ENCODE measurements at regions not wholly inside any gene's neighbourhood (a gene's known extent, or its start where the extent isn't known, plus 50 kb on each side); places are given as distances from the start of the nearest gene placed in this dataset.

GRCh38 chr18:76179257-76179656 is 315.8 kb downstream of the ZNF516 start:
- no peak for DNase-seq

GRCh38 chr18:76177160-76177559 is 317.9 kb downstream of the ZNF516 start:
- no peak for DNase-seq

GRCh38 chr18:76174451-76174850 is 320.6 kb downstream of the ZNF516 start:
- DNase-seq = no peak

- no peak for DNase-seq
Measured at GRCh38 chr18:76169733-76170132, 325.3 kb downstream of the ZNF516 start.

- DNase-seq = no peak
Measured at GRCh38 chr18:76167845-76168621, 327.0 kb downstream of the ZNF516 start.

GRCh38 chr18:76167410-76167809 is 327.6 kb downstream of the ZNF516 start:
- DNase-seq = no peak

- DNase-seq = no peak
Measured at GRCh38 chr18:76162886-76163285, 332.2 kb downstream of the ZNF516 start.

- no peak for DNase-seq
Measured at GRCh38 chr18:76161983-76162382, 333.1 kb downstream of the ZNF516 start.

GRCh38 chr18:76153691-76154090 is 341.4 kb downstream of the ZNF516 start:
- no peak for DNase-seq

- DNase-seq = no peak
Measured at GRCh38 chr18:76149734-76150133, 345.3 kb downstream of the ZNF516 start.

- no peak for DNase-seq
Measured at GRCh38 chr18:76149284-76149683, 345.8 kb downstream of the ZNF516 start.

GRCh38 chr18:76145521-76146376 is 349.3 kb downstream of the ZNF516 start:
- DNase-seq = no peak

- DNase-seq = no peak
Measured at GRCh38 chr18:76144844-76145243, 350.2 kb downstream of the ZNF516 start.

GRCh38 chr18:76142611-76143010 is 352.4 kb downstream of the ZNF516 start:
- no peak for DNase-seq

GRCh38 chr18:76139844-76140243 is 355.2 kb downstream of the ZNF516 start:
- DNase-seq = no peak

- no peak for DNase-seq
Measured at GRCh38 chr18:76137216-76137615, 357.8 kb downstream of the ZNF516 start.

GRCh38 chr18:76136701-76137100 is 358.3 kb downstream of the ZNF516 start:
- no peak for DNase-seq

GRCh38 chr18:76134628-76135027 is 360.4 kb downstream of the ZNF516 start:
- DNase-seq = no peak

- DNase-seq = no peak
Measured at GRCh38 chr18:76133873-76134272, 361.2 kb downstream of the ZNF516 start.

GRCh38 chr18:76131738-76132137 is 363.3 kb downstream of the ZNF516 start:
- DNase-seq = no peak

GRCh38 chr18:76130845-76131244 is 364.2 kb downstream of the ZNF516 start:
- DNase-seq = no peak

- no peak for DNase-seq
Measured at GRCh38 chr18:76126327-76126726, 368.7 kb downstream of the ZNF516 start.

GRCh38 chr18:76121011-76121410 is 374.0 kb downstream of the ZNF516 start:
- DNase-seq = no peak

GRCh38 chr18:76115580-76115979 is 379.5 kb downstream of the ZNF516 start:
- DNase-seq = no peak
